Activated CD4-positive, alpha-beta memory T cell treated with anti-CD3 and anti-CD28 coated beads for 36 hours (primary cell): ENCODE measurements at regions not wholly inside any gene's neighbourhood (a gene's known extent, or its start where the extent isn't known, plus 50 kb on each side); places are given as distances from the start of the nearest gene placed in this dataset.

ENCODE experiments used
- CTCF ChIA-PET: fragments of 350-600 bp; sonication (Branson Sonifier 250); formaldehyde crosslinking; loops from one replicate; lab custom pipeline; 2021; ENCODE audit warnings: antibody characterized with exemption, inconsistent platforms; lab: Charles Lee
- POLR2A ChIA-PET: fragments of 350-600 bp; sonication (Branson Sonifier 250); formaldehyde crosslinking; loops from one replicate; lab custom pipeline; 2021; ENCODE audit warnings: antibody characterized with exemption; lab: Charles Lee
- DNase-seq: peaks from one replicate; pipeline ENCODE4 v3.0.0-alpha.2; 2020
- H3K27ac Mint-ChIP-seq: one replicate; pipeline ENCODE4 v1.8.0; 2021; ENCODE audit warnings: mixed read lengths
- H3K27me3 Mint-ChIP-seq: one replicate; pipeline ENCODE4 v1.8.0; 2021; ENCODE audit warnings: mixed read lengths
- H3K36me3 Mint-ChIP-seq: one replicate; pipeline ENCODE4 v1.8.0; 2021; ENCODE audit warnings: mixed read lengths
- H3K4me1 Mint-ChIP-seq: one replicate; pipeline ENCODE4 v1.8.0; 2021; ENCODE audit warnings: low read depth, mixed read lengths
- H3K4me3 Mint-ChIP-seq: one replicate; pipeline ENCODE4 v1.8.0; 2021; ENCODE audit warnings: mild to moderate bottlenecking, mixed read lengths
- H3K9me3 Mint-ChIP-seq: one replicate; pipeline ENCODE4 v1.8.0; 2021; ENCODE audit warnings: mixed read lengths
- intact Hi-C: fragments of 100-400 bp; cut with micrococcal nuclease; formaldehyde crosslinking; loops from one replicate; pipeline ENCODE4 v1.15.1; 2023

- Mint-ChIP-seq H3K4me3 (no peak overlapping the region), H3K27ac (no peak overlapping the region), H3K36me3 (no peaks in the 10 kb centered on the region), H3K27me3 (no peaks in the 10 kb centered on the region), H3K4me1 (no peaks in the 10 kb centered on the region), H3K9me3 (no peaks in the 10 kb centered on the region)
- ChIA-PET POLR2A (no interaction called here), CTCF (no interaction called here)
- intact Hi-C loops = no loop called here
- no peak for DNase-seq
These were observed 369.6 kb upstream of the ADGRL2 start for GRCh38 chr1:81430955-81431623.

- Mint-ChIP-seq H3K4me3 (no peak overlapping the region), H3K4me1 (no peaks in the 10 kb centered on the region), H3K27me3 (no peaks in the 10 kb centered on the region), H3K27ac (no peak overlapping the region), H3K9me3 (no peaks in the 10 kb centered on the region), H3K36me3 (no peaks in the 10 kb centered on the region)
- no peak for DNase-seq
- POLR2A ChIA-PET = no interaction called here
- CTCF ChIA-PET = no interaction called here
- intact Hi-C loops = no loop called here
These were observed 370.3 kb upstream of the ADGRL2 start for GRCh38 chr1:81430236-81430938.

- no peaks in the 10 kb centered on the region for H3K4me1 Mint-ChIP-seq
- CTCF ChIA-PET = no interaction called here
- no peaks in the 10 kb centered on the region for H3K36me3 Mint-ChIP-seq
- intact Hi-C loops = no loop called here
- H3K27me3 Mint-ChIP-seq = no peaks in the 10 kb centered on the region
- H3K9me3 Mint-ChIP-seq = no peaks in the 10 kb centered on the region
- no peak for DNase-seq
- no peak overlapping the region for H3K27ac Mint-ChIP-seq
- POLR2A ChIA-PET = no interaction called here
- H3K4me3 Mint-ChIP-seq = no peak overlapping the region
These were observed 371.7 kb upstream of the ADGRL2 start for GRCh38 chr1:81428998-81429397.

- Mint-ChIP-seq H3K9me3 (no peaks in the 10 kb centered on the region), H3K4me3 (no peak overlapping the region), H3K27ac (no peak overlapping the region), H3K27me3 (no peaks in the 10 kb centered on the region), H3K4me1 (no peaks in the 10 kb centered on the region), H3K36me3 (no peaks in the 10 kb centered on the region)
- POLR2A ChIA-PET = no interaction called here
- CTCF ChIA-PET = no interaction called here
- intact Hi-C loops = no loop called here
- DNase-seq = no peak
These were observed 375.9 kb upstream of the ADGRL2 start for GRCh38 chr1:81424816-81425215.

GRCh38 chr1:81424061-81424460 lies 376.7 kb upstream of the ADGRL2 start:
- DNase-seq = no peak
- POLR2A ChIA-PET = no interaction called here
- H3K4me3 Mint-ChIP-seq = no peak overlapping the region
- no peaks in the 10 kb centered on the region for H3K4me1 Mint-ChIP-seq
- CTCF ChIA-PET = no interaction called here
- H3K36me3 Mint-ChIP-seq = no peaks in the 10 kb centered on the region
- no peaks in the 10 kb centered on the region for H3K27me3 Mint-ChIP-seq
- H3K9me3 Mint-ChIP-seq = no peaks in the 10 kb centered on the region
- intact Hi-C loops = no loop called here
- H3K27ac Mint-ChIP-seq = no peak overlapping the region

GRCh38 chr1:81420760-81421159 lies 380.0 kb upstream of the ADGRL2 start:
- H3K27ac Mint-ChIP-seq = no peak overlapping the region
- ChIA-PET POLR2A (no interaction called here), CTCF (no interaction called here)
- no peaks in the 10 kb centered on the region for H3K9me3 Mint-ChIP-seq
- DNase-seq = no peak
- no peaks in the 10 kb centered on the region for H3K4me1 Mint-ChIP-seq
- H3K4me3 Mint-ChIP-seq = no peak overlapping the region
- H3K36me3 Mint-ChIP-seq = no peaks in the 10 kb centered on the region
- intact Hi-C loops = no loop called here
- no peaks in the 10 kb centered on the region for H3K27me3 Mint-ChIP-seq

GRCh38 chr1:81414488-81415015 lies 386.2 kb upstream of the ADGRL2 start:
- no peak overlapping the region for H3K4me3 Mint-ChIP-seq
- peak; percentile 33 for DNase-seq
- H3K4me1 Mint-ChIP-seq = no peaks in the 10 kb centered on the region
- no peak overlapping the region for H3K27ac Mint-ChIP-seq
- ChIA-PET POLR2A (no interaction called here), CTCF (no interaction called here)
- H3K9me3 Mint-ChIP-seq = no peaks in the 10 kb centered on the region
- no peaks in the 10 kb centered on the region for H3K36me3 Mint-ChIP-seq
- no peaks in the 10 kb centered on the region for H3K27me3 Mint-ChIP-seq
- intact Hi-C loops = no loop called here

GRCh38 chr1:81412954-81413353 lies 387.8 kb upstream of the ADGRL2 start:
- CTCF ChIA-PET = no interaction called here
- no peaks in the 10 kb centered on the region for H3K27me3 Mint-ChIP-seq
- no peaks in the 10 kb centered on the region for H3K4me1 Mint-ChIP-seq
- no peak overlapping the region for H3K27ac Mint-ChIP-seq
- DNase-seq = no peak
- POLR2A ChIA-PET = no interaction called here
- no peaks in the 10 kb centered on the region for H3K9me3 Mint-ChIP-seq
- intact Hi-C loops = no loop called here
- H3K36me3 Mint-ChIP-seq = no peaks in the 10 kb centered on the region
- no peak overlapping the region for H3K4me3 Mint-ChIP-seq

- ChIA-PET POLR2A (no interaction called here), CTCF (no interaction called here)
- no peaks in the 10 kb centered on the region for H3K4me1 Mint-ChIP-seq
- H3K27ac Mint-ChIP-seq = no peak overlapping the region
- no peak overlapping the region for H3K4me3 Mint-ChIP-seq
- intact Hi-C loops = no loop called here
- DNase-seq = no peak
- H3K27me3 Mint-ChIP-seq = no peaks in the 10 kb centered on the region
- no peaks in the 10 kb centered on the region for H3K9me3 Mint-ChIP-seq
- no peaks in the 10 kb centered on the region for H3K36me3 Mint-ChIP-seq
These were observed 389.8 kb upstream of the ADGRL2 start for GRCh38 chr1:81410941-81411340.

GRCh38 chr1:81410351-81410750 lies 390.4 kb upstream of the ADGRL2 start:
- POLR2A ChIA-PET = no interaction called here
- CTCF ChIA-PET = no interaction called here
- intact Hi-C loops = no loop called here
- Mint-ChIP-seq H3K4me3 (no peak overlapping the region), H3K36me3 (no peaks in the 10 kb centered on the region), H3K27ac (no peak overlapping the region), H3K4me1 (no peaks in the 10 kb centered on the region), H3K9me3 (no peaks in the 10 kb centered on the region), H3K27me3 (no peaks in the 10 kb centered on the region)
- no peak for DNase-seq

- ChIA-PET POLR2A (no interaction called here), CTCF (no interaction called here)
- intact Hi-C loops = no loop called here
- DNase-seq = no peak
- no peaks in the 10 kb centered on the region for H3K9me3 Mint-ChIP-seq
- H3K4me1 Mint-ChIP-seq = no peaks in the 10 kb centered on the region
- no peaks in the 10 kb centered on the region for H3K27me3 Mint-ChIP-seq
- H3K27ac Mint-ChIP-seq = no peak overlapping the region
- no peak overlapping the region for H3K4me3 Mint-ChIP-seq
- H3K36me3 Mint-ChIP-seq = no peaks in the 10 kb centered on the region
These were observed 390.9 kb upstream of the ADGRL2 start for GRCh38 chr1:81409780-81410274.

- no peak overlapping the region for H3K27ac Mint-ChIP-seq
- intact Hi-C loops = no loop called here
- no peaks in the 10 kb centered on the region for H3K27me3 Mint-ChIP-seq
- CTCF ChIA-PET = no interaction called here
- no peak overlapping the region for H3K4me3 Mint-ChIP-seq
- no peaks in the 10 kb centered on the region for H3K9me3 Mint-ChIP-seq
- no peaks in the 10 kb centered on the region for H3K4me1 Mint-ChIP-seq
- no peak for DNase-seq
- POLR2A ChIA-PET = no interaction called here
- H3K36me3 Mint-ChIP-seq = no peaks in the 10 kb centered on the region
These were observed 391.5 kb upstream of the ADGRL2 start for GRCh38 chr1:81409262-81409661.

- Mint-ChIP-seq H3K9me3 (no peaks in the 10 kb centered on the region), H3K36me3 (no peaks in the 10 kb centered on the region)
These were observed 392.3 kb upstream of the ADGRL2 start for GRCh38 chr1:81408419-81408818.

More at GRCh38 chr1:81408419-81408818, 392.3 kb upstream of the ADGRL2 start:
- ChIA-PET POLR2A (no interaction called here), CTCF (no interaction called here)
- H3K27me3 Mint-ChIP-seq = no peaks in the 10 kb centered on the region
- intact Hi-C loops = no loop called here
- no peak overlapping the region for H3K4me3 Mint-ChIP-seq
- H3K4me1 Mint-ChIP-seq = no peaks in the 10 kb centered on the region
- no peak overlapping the region for H3K27ac Mint-ChIP-seq
- DNase-seq = no peak
